DMS53 treated with DMSO at 0.1 percent for 48 hours (cell line): ENCODE measurements at regions not wholly inside any gene's neighbourhood (a gene's known extent, or its start where the extent isn't known, plus 50 kb on each side); places are given as distances from the start of the nearest gene placed in this dataset.
"Not testable (repeated sequence)": the region's sequence is repeated elsewhere in the genome, so short reads cannot be mapped to it uniquely, and the experiment has no call there.

ENCODE experiments used
- DNase-seq: peaks from one replicate; lab custom pipeline; 2025; ENCODE audit not compliant: unreplicated experiment; lab: John Stamatoyannopoulos, UW

- DNase-seq = no peak
Measured at GRCh38 chr7:20519645-20520044, 95.8 kb upstream of the ABCB5 start.

GRCh38 chr7:20520530-20520929 is 94.9 kb upstream of the ABCB5 start:
- DNase-seq = no peak

- DNase-seq = no peak
Measured at GRCh38 chr7:20521243-20521642, 94.2 kb upstream of the ABCB5 start.

- no peak for DNase-seq
Measured at GRCh38 chr7:20529260-20529659, 86.2 kb upstream of the ABCB5 start.

GRCh38 chr7:20532890-20533289 is 82.6 kb upstream of the ABCB5 start:
- no peak for DNase-seq

- DNase-seq = no peak
Measured at GRCh38 chr7:20534543-20534942, 80.9 kb upstream of the ABCB5 start.

- DNase-seq = no peak
Measured at GRCh38 chr7:20535541-20535940, 79.9 kb upstream of the ABCB5 start.

- peak; percentile 77 for DNase-seq
Measured at GRCh38 chr7:20539201-20539600, 76.3 kb upstream of the ABCB5 start.

GRCh38 chr7:20541608-20542349 is 73.7 kb upstream of the ABCB5 start:
- DNase-seq = no peak

- no peak for DNase-seq
Measured at GRCh38 chr7:20542594-20542993, 72.9 kb upstream of the ABCB5 start.

- no peak for DNase-seq
Measured at GRCh38 chr7:20543500-20543899, 72.0 kb upstream of the ABCB5 start.

GRCh38 chr7:20545016-20545415 is 70.5 kb upstream of the ABCB5 start:
- DNase-seq = no peak

GRCh38 chr7:20546958-20547357 is 68.5 kb upstream of the ABCB5 start:
- DNase-seq = not testable (repeated sequence)

GRCh38 chr7:20554072-20554471 is 61.4 kb upstream of the ABCB5 start:
- no peak for DNase-seq

- DNase-seq = no peak
Measured at GRCh38 chr7:20556091-20556490, 59.4 kb upstream of the ABCB5 start.

- DNase-seq = no peak
Measured at GRCh38 chr7:20557116-20557515, 58.4 kb upstream of the ABCB5 start.

- DNase-seq = no peak
Measured at GRCh38 chr7:20558963-20559716, 56.3 kb upstream of the ABCB5 start.

- DNase-seq = no peak
Measured at GRCh38 chr7:20559883-20560282, 55.6 kb upstream of the ABCB5 start.

GRCh38 chr7:20560325-20561180 is 54.9 kb upstream of the ABCB5 start:
- peak; percentile 26 for DNase-seq

- no peak for DNase-seq
Measured at GRCh38 chr7:20561466-20561865, 54.0 kb upstream of the ABCB5 start.

GRCh38 chr7:20561908-20562307 is 53.6 kb upstream of the ABCB5 start:
- no peak for DNase-seq

GRCh38 chr7:20562461-20562860 is 53.0 kb upstream of the ABCB5 start:
- no peak for DNase-seq
